Activated T-helper 2 cell treated with anti-CD3 and anti-CD28 coated beads, Interferon-gamma antibody, Interleukin-2, Interleukin-4, amounts not matched to agents 10 μg/mL and 5 μg/mL and 100 μg/mL, durations not matched to agents 14 hours and 24 hours and 36 hours (primary cell): ENCODE measurements at regions not wholly inside any gene's neighbourhood (a gene's known extent, or its start where the extent isn't known, plus 50 kb on each side); places are given as distances from the start of the nearest gene placed in this dataset.
"Not testable (repeated sequence)": the region's sequence is repeated elsewhere in the genome, so short reads cannot be mapped to it uniquely, and the experiment has no call there.

Experiments used
- DNase-seq: peaks from one replicate; pipeline ENCODE4 v3.0.0; 2021; ENCODE audit warnings: low spot score
- H3K27ac Mint-ChIP-seq: one replicate; pipeline ENCODE4 v1.8.0; 2021; ENCODE audit warnings: mixed read lengths
- H3K27me3 Mint-ChIP-seq: one replicate; pipeline ENCODE4 v1.8.0; 2021; ENCODE audit warnings: low read depth, mixed read lengths
- H3K36me3 Mint-ChIP-seq: one replicate; pipeline ENCODE4 v1.8.0; 2021; ENCODE audit warnings: low read depth, mixed read lengths
- H3K4me1 Mint-ChIP-seq: one replicate; pipeline ENCODE4 v1.8.0; 2021; ENCODE audit warnings: low read depth, mixed read lengths
- H3K4me3 Mint-ChIP-seq: one replicate; pipeline ENCODE4 v1.8.0; 2021; ENCODE audit warnings: low read depth, mild to moderate bottlenecking, moderate library complexity, mixed read lengths
- H3K9me3 Mint-ChIP-seq: one replicate; pipeline ENCODE4 v1.8.0; 2021; ENCODE audit warnings: mixed read lengths
- intact Hi-C: fragments of 100-400 bp; cut with micrococcal nuclease; formaldehyde crosslinking; loops from one replicate; pipeline ENCODE4 v1.15.1; 2023

GRCh38 chr17:27089079-27089928 is 204.6 kb upstream of the WSB1 start:
- not testable (repeated sequence) for DNase-seq, H3K9me3 Mint-ChIP-seq, H3K36me3 Mint-ChIP-seq

GRCh38 chr17:27089929-27090247 is 204.0 kb upstream of the WSB1 start:
- Mint-ChIP-seq H3K27ac (no peak overlapping the region), H3K27me3 (no peaks in the 10 kb centered on the region), H3K4me1 (no peaks in the 10 kb centered on the region), H3K9me3 (no peaks in the 10 kb centered on the region), H3K36me3 (no peaks in the 10 kb centered on the region), H3K4me3 (no peak overlapping the region)
- intact Hi-C loops = loop anchor here (10.0 kb wide), 1 partner anchor 55 kb away; no protein-coding TSS in a partner anchor
- no peak for DNase-seq

More at GRCh38 chr17:27089079-27089928, 204.6 kb upstream of the WSB1 start:
- H3K4me1 Mint-ChIP-seq, H3K27me3 Mint-ChIP-seq, H3K4me3 Mint-ChIP-seq, H3K27ac Mint-ChIP-seq: not testable (repeated sequence)
- intact Hi-C loops = loop anchor here (10.0 kb wide), 1 partner anchor 55 kb away; no protein-coding TSS in a partner anchor

GRCh38 chr17:27090450-27091042 is 203.4 kb upstream of the WSB1 start:
- H3K9me3 Mint-ChIP-seq, H3K27ac Mint-ChIP-seq, H3K36me3 Mint-ChIP-seq, H3K27me3 Mint-ChIP-seq, H3K4me3 Mint-ChIP-seq, intact Hi-C loops, DNase-seq, H3K4me1 Mint-ChIP-seq: not testable (repeated sequence)

GRCh38 chr17:27091043-27091497 is 202.8 kb upstream of the WSB1 start:
- intact Hi-C loops = no loop called here
- no peak for DNase-seq
- Mint-ChIP-seq H3K9me3 (no peaks in the 10 kb centered on the region), H3K36me3 (no peaks in the 10 kb centered on the region), H3K27ac (no peak overlapping the region), H3K27me3 (no peaks in the 10 kb centered on the region), H3K4me3 (no peak overlapping the region), H3K4me1 (no peaks in the 10 kb centered on the region)

- DNase-seq, intact Hi-C loops, H3K4me1 Mint-ChIP-seq, H3K36me3 Mint-ChIP-seq, H3K4me3 Mint-ChIP-seq, H3K27me3 Mint-ChIP-seq, H3K27ac Mint-ChIP-seq, H3K9me3 Mint-ChIP-seq: not testable (repeated sequence)
Measured at GRCh38 chr17:27094179-27094578, 199.7 kb upstream of the WSB1 start.

GRCh38 chr17:27095821-27096220 is 198.1 kb upstream of the WSB1 start:
- H3K4me1 Mint-ChIP-seq, H3K36me3 Mint-ChIP-seq, H3K4me3 Mint-ChIP-seq, DNase-seq, H3K9me3 Mint-ChIP-seq, H3K27me3 Mint-ChIP-seq, H3K27ac Mint-ChIP-seq, intact Hi-C loops: not testable (repeated sequence)

- H3K36me3 Mint-ChIP-seq, H3K4me1 Mint-ChIP-seq, DNase-seq, H3K27me3 Mint-ChIP-seq, intact Hi-C loops, H3K27ac Mint-ChIP-seq, H3K9me3 Mint-ChIP-seq, H3K4me3 Mint-ChIP-seq: not testable (repeated sequence)
Measured at GRCh38 chr17:27099266-27099665, 194.6 kb upstream of the WSB1 start.

- H3K27ac Mint-ChIP-seq, H3K4me1 Mint-ChIP-seq, intact Hi-C loops, DNase-seq, H3K4me3 Mint-ChIP-seq, H3K36me3 Mint-ChIP-seq, H3K27me3 Mint-ChIP-seq, H3K9me3 Mint-ChIP-seq: not testable (repeated sequence)
Measured at GRCh38 chr17:27104605-27105221, 189.2 kb upstream of the WSB1 start.

GRCh38 chr17:27105636-27106035 is 188.3 kb upstream of the WSB1 start:
- Mint-ChIP-seq H3K4me3 (no peak overlapping the region), H3K27ac (no peak overlapping the region), H3K36me3 (no peaks in the 10 kb centered on the region), H3K27me3 (no peaks in the 10 kb centered on the region), H3K4me1 (no peaks in the 10 kb centered on the region), H3K9me3 (no peaks in the 10 kb centered on the region)
- intact Hi-C loops = no loop called here
- DNase-seq = no peak

- Mint-ChIP-seq H3K36me3 (no peaks in the 10 kb centered on the region), H3K9me3 (no peaks in the 10 kb centered on the region), H3K4me1 (no peaks in the 10 kb centered on the region), H3K27me3 (no peaks in the 10 kb centered on the region), H3K27ac (no peak overlapping the region), H3K4me3 (no peak overlapping the region)
- no peak for DNase-seq
- intact Hi-C loops = no loop called here
Measured at GRCh38 chr17:27106347-27106981, 187.4 kb upstream of the WSB1 start.

- no peaks in the 10 kb centered on the region for H3K27me3 Mint-ChIP-seq
Measured at GRCh38 chr17:27106982-27107360, 186.9 kb upstream of the WSB1 start.

GRCh38 chr17:27107386-27108328 is 186.3 kb upstream of the WSB1 start:
- H3K27ac Mint-ChIP-seq, DNase-seq, H3K4me3 Mint-ChIP-seq, H3K9me3 Mint-ChIP-seq, intact Hi-C loops, H3K27me3 Mint-ChIP-seq, H3K4me1 Mint-ChIP-seq, H3K36me3 Mint-ChIP-seq: not testable (repeated sequence)

More at GRCh38 chr17:27106982-27107360, 186.9 kb upstream of the WSB1 start:
- DNase-seq = no peak
- no peak overlapping the region for H3K4me3 Mint-ChIP-seq
- no peak overlapping the region for H3K27ac Mint-ChIP-seq
- H3K4me1 Mint-ChIP-seq = no peaks in the 10 kb centered on the region
- no peaks in the 10 kb centered on the region for H3K36me3 Mint-ChIP-seq
- intact Hi-C loops = no loop called here
- H3K9me3 Mint-ChIP-seq = no peaks in the 10 kb centered on the region
